H1 (cell line): ENCODE measurements at regions not wholly inside any gene's neighbourhood (a gene's known extent, or its start where the extent isn't known, plus 50 kb on each side); places are given as distances from the start of the nearest gene placed in this dataset.

ENCODE experiments used
- CTCF ChIA-PET: fragments of 300-600 bp; sonication (Branson Sonifier 250); formaldehyde crosslinking; loops from one replicate; lab custom pipeline; 2021; ENCODE audit not compliant: partially characterized antibody; lab: Charles Lee
- POLR2A ChIA-PET: fragments of 300-600 bp; sonication (Branson Sonifier 250); formaldehyde crosslinking; loops from one replicate; lab custom pipeline; 2021; ENCODE audit warnings: inconsistent platforms; ENCODE audit not compliant: partially characterized antibody; lab: Charles Lee
- DNase-seq, 2 experiments: peaks; one replicate each; pipeline versions ENCODE4 v3.0.0 to v3.0.0-alpha.2; 2010 to 2022; ENCODE audit warnings: low spot score in 2 of 2, low read depth in 1 of 2, mixed read lengths in 1 of 2
- FAIRE-seq: peaks from 2 replicates; lab custom pipeline; 2011; peaks lifted over from hg19 to GRCh38; lab: Jason Lieb, UNC
- H2AFZ ChIP-seq: 2 replicates; pipeline ENCODE4 v1.8.1; 2012; ENCODE audit warnings: low read length, inconsistent platforms
- H2AK5ac ChIP-seq: 2 replicates; pipeline ENCODE4 v1.6.1; 2013; ENCODE audit warnings: low read depth, low read length
- H2BK120ac ChIP-seq: replicated peaks from 2 replicates; pipeline ENCODE3; 2013; ENCODE audit warnings: low read depth, low read length, inconsistent platforms
- H2BK12ac ChIP-seq: 2 replicates; pipeline ENCODE4 v1.6.1; 2013; ENCODE audit warnings: low read depth, low read length
- H2BK15ac ChIP-seq: 2 replicates; pipeline ENCODE4 v1.6.1; 2013; ENCODE audit warnings: low read length
- H2BK20ac ChIP-seq: 2 replicates; pipeline ENCODE4 v1.6.1; 2013; ENCODE audit warnings: low read length
- H2BK5ac ChIP-seq: 2 replicates; pipeline ENCODE4 v1.6.1; 2013; ENCODE audit warnings: low read depth, low read length
- H3K14ac ChIP-seq: 2 replicates; pipeline ENCODE4 v1.6.1; 2013; ENCODE audit warnings: inconsistent platforms; ENCODE audit not compliant: insufficient read length
- H3K18ac ChIP-seq: 2 replicates; pipeline ENCODE4 v1.6.1; 2013; ENCODE audit warnings: low read length; ENCODE audit errors: extremely low read depth
- H3K23ac ChIP-seq: 2 replicates; pipeline ENCODE4 v1.6.1; 2013; ENCODE audit warnings: inconsistent platforms; ENCODE audit not compliant: insufficient read length
- H3K23me2 ChIP-seq: 2 replicates; pipeline ENCODE4 v1.6.1; 2013; ENCODE audit warnings: low read depth, low read length
- H3K27ac ChIP-seq: 2 replicates; pipeline ENCODE4 v1.6.1; 2011; ENCODE audit warnings: low read depth, low read length, inconsistent platforms
- H3K27me3 ChIP-seq, 4 experiments: replicated peaks in 1 of 4; 1 replicate in 1 of 4; 2 replicates in 3 of 4; pipeline versions ENCODE4 v1.6.1 to v1.8.1; 2011 to 2013; ENCODE audit warnings: low read length in 3 of 4, mild to moderate bottlenecking in 3 of 4, inconsistent platforms in 2 of 4, mixed read lengths in 2 of 4, moderate library complexity in 1 of 4; ENCODE audit not compliant: control insufficient read depth in 3 of 4, insufficient read depth in 3 of 4; ENCODE audit errors: extremely low read depth in 1 of 4
- H3K36me3 ChIP-seq, 4 experiments: 2 replicates each; pipeline versions ENCODE4 v1.6.1 to v1.8.1; 2011 to 2013; ENCODE audit warnings: mild to moderate bottlenecking in 4 of 4, low read length in 3 of 4, moderate library complexity in 2 of 4, control low read depth in 1 of 4, inconsistent platforms in 1 of 4; ENCODE audit not compliant: insufficient read depth in 4 of 4, control insufficient read depth in 2 of 4
- H3K4ac ChIP-seq: replicated peaks from 2 replicates; pipeline ENCODE3; 2013; ENCODE audit warnings: low read length, low read depth, mixed read lengths, inconsistent platforms; ENCODE audit not compliant: insufficient read length
- H3K4me1 ChIP-seq, 4 experiments: replicated peaks in 1 of 4; 1 replicate in 1 of 4; 2 replicates in 3 of 4; pipeline versions ENCODE4 v1.6.1 to v1.8.1; 2011 to 2013; ENCODE audit warnings: low read length in 3 of 4, inconsistent platforms in 2 of 4, mixed read lengths in 1 of 4; ENCODE audit not compliant: insufficient read depth in 4 of 4, control insufficient read depth in 3 of 4
- H3K4me2 ChIP-seq, 2 experiments: 2 replicates each; pipeline versions ENCODE4 v1.6.1 to v1.8.1; 2011 to 2013; ENCODE audit warnings: low read depth in 2 of 2, low read length in 2 of 2, control low read depth in 1 of 2, inconsistent platforms in 1 of 2, mild to moderate bottlenecking in 1 of 2; ENCODE audit not compliant: insufficient read depth in 1 of 2
- H3K4me3 ChIP-seq, 4 experiments: fragments of 200-600, 300-600 bp in 1 of 4; sonication (generic), shearing (Covaris generic), sonication (Bioruptor Twin) in 1 of 4; 2 replicates each; pipeline versions ENCODE4 v1.5.1 to v1.8.1; 2011 to 2016; ENCODE audit warnings: low read length in 4 of 4, low read depth in 3 of 4, control low read depth in 2 of 4, inconsistent platforms in 2 of 4, mild to moderate bottlenecking in 2 of 4, mixed read lengths in 1 of 4, moderate library complexity in 1 of 4; ENCODE audit not compliant: insufficient read depth in 2 of 4; ENCODE audit errors: extremely low read depth in 1 of 4
- H3K56ac ChIP-seq: replicated peaks from 2 replicates; pipeline ENCODE3; 2013; ENCODE audit warnings: low read depth, mild to moderate bottlenecking, mixed read lengths, low read length, inconsistent platforms; ENCODE audit not compliant: insufficient read length
- H3K79me1 ChIP-seq: 2 replicates; pipeline ENCODE4 v1.6.1; 2013; ENCODE audit warnings: low read depth, low read length, control low read depth
- H3K79me2 ChIP-seq, 2 experiments: 2 replicates each; pipeline versions ENCODE4 v1.6.1 to v1.8.1; 2012 to 2013; ENCODE audit warnings: low read length in 2 of 2, mild to moderate bottlenecking in 2 of 2, inconsistent platforms in 1 of 2; ENCODE audit not compliant: insufficient read depth in 2 of 2, control insufficient read depth in 1 of 2
- H3K9ac ChIP-seq, 4 experiments: replicated peaks in 1 of 4; 1 replicate in 1 of 4; 2 replicates in 3 of 4; pipeline versions ENCODE4 v1.6.1 to v1.8.1; 2011 to 2013; ENCODE audit warnings: low read depth in 3 of 4, low read length in 3 of 4, control low read depth in 2 of 4, mild to moderate bottlenecking in 2 of 4, moderate library complexity in 2 of 4, inconsistent platforms in 1 of 4; ENCODE audit errors: extremely low read depth in 1 of 4
- H3K9me3 ChIP-seq, 2 experiments: 2 replicates each; pipeline versions ENCODE4 v1.6.1 to v1.8.1; 2012 to 2013; ENCODE audit warnings: mild to moderate bottlenecking in 2 of 2, moderate library complexity in 2 of 2, control low read depth in 1 of 2, inconsistent platforms in 1 of 2, low read depth in 1 of 2, low read length in 1 of 2, mixed read lengths in 1 of 2; ENCODE audit not compliant: insufficient read depth in 2 of 2
- H4K20me1 ChIP-seq, 2 experiments: replicated peaks in 1 of 2; 2 replicates each; pipeline versions ENCODE3 to v1.8.1; 2011 to 2013; ENCODE audit warnings: inconsistent platforms in 2 of 2, low read length in 2 of 2, mild to moderate bottlenecking in 1 of 2; ENCODE audit not compliant: insufficient read depth in 2 of 2, control insufficient read depth in 1 of 2
- H4K5ac ChIP-seq: 2 replicates; pipeline ENCODE4 v1.6.1; 2013; ENCODE audit warnings: low read length, low read depth, mixed read lengths, inconsistent platforms; ENCODE audit not compliant: insufficient read length
- H4K8ac ChIP-seq: 2 replicates; pipeline ENCODE4 v1.8.0; 2013; ENCODE audit warnings: mild to moderate bottlenecking, moderate library complexity, low read length, inconsistent platforms; ENCODE audit not compliant: insufficient read depth; ENCODE audit errors: extremely low read depth
- H4K91ac ChIP-seq: replicated peaks from 2 replicates; pipeline ENCODE3; 2013; ENCODE audit warnings: low read length, mixed read lengths, inconsistent platforms; ENCODE audit not compliant: insufficient read length
- E2F6 ChIP-seq: IDR thresholded peaks from 2 replicates; pipeline ENCODE4 v1.6.1; 2012; ENCODE audit warnings: inconsistent platforms
- EP300 ChIP-seq, 2 experiments: IDR thresholded peaks; 1 replicate in 1 of 2; 2 replicates in 1 of 2; pipeline ENCODE4 v1.6.1; 2011 to 2012; ENCODE audit warnings: low read depth in 2 of 2, low read length in 2 of 2, mild to moderate bottlenecking in 2 of 2, borderline replicate concordance in 1 of 2, inconsistent platforms in 1 of 2, moderate library complexity in 1 of 2
- JUND ChIP-seq: IDR thresholded peaks from 2 replicates; pipeline ENCODE4 v1.6.1; 2011; ENCODE audit warnings: mild to moderate bottlenecking, improper control_type of control experiment, low read length
- KDM4A ChIP-seq: IDR thresholded peaks from one replicate; pipeline ENCODE4 v1.7.1; 2012; ENCODE audit warnings: low read depth, mild to moderate bottlenecking, moderate library complexity, low read length, inconsistent platforms; ENCODE audit not compliant: severe bottlenecking
- NRF1 ChIP-seq: IDR thresholded peaks from 2 replicates; pipeline ENCODE4 v1.6.1; 2011; ENCODE audit warnings: mild to moderate bottlenecking, low read depth, low read length, improper control_type of control experiment
- POLR2A ChIP-seq, 2 experiments: IDR thresholded peaks; 1 replicate in 1 of 2; 2 replicates in 1 of 2; pipeline ENCODE4 v1.6.1; 2011; ENCODE audit warnings: low read depth in 2 of 2, low read length in 2 of 2, mild to moderate bottlenecking in 2 of 2; ENCODE audit errors: control extremely low read depth in 1 of 2
- RFX5 ChIP-seq: IDR thresholded peaks from 2 replicates; pipeline ENCODE4 v1.6.1; 2011; ENCODE audit warnings: low read depth, low read length, improper control_type of control experiment, borderline replicate concordance
- SIN3A ChIP-seq, 2 experiments: IDR thresholded peaks in 1 of 2; conservative IDR thresholded peaks in 1 of 2; 2 replicates each; pipeline ENCODE4 v1.6.1; 2011 to 2012; ENCODE audit warnings: low read length in 2 of 2, improper control_type of control experiment in 1 of 2, low read depth in 1 of 2, mild to moderate bottlenecking in 1 of 2
- SIX5 ChIP-seq: IDR thresholded peaks from 2 replicates; pipeline ENCODE4 v1.6.1; 2011; ENCODE audit warnings: mild to moderate bottlenecking, low read depth, low read length
- SP1 ChIP-seq: IDR thresholded peaks from 2 replicates; pipeline ENCODE4 v1.6.1; 2011; ENCODE audit warnings: low read depth, low read length
- USF2 ChIP-seq: IDR thresholded peaks from 2 replicates; pipeline ENCODE4 v1.6.1; 2011; ENCODE audit warnings: low read length, improper control_type of control experiment
- WGBS, 2 experiments: shearing (Covaris generic) in 1 of 2; methylation state at CpG; one replicate each; pipeline versions ENCODE4 v1.1.6 to v1.1.7; 2013 to 2015; ENCODE audit warnings: low lambda C conversion rate in 2 of 2, mixed read lengths in 2 of 2, inconsistent platforms in 1 of 2, low coverage in 1 of 2, missing lambda C conversion rate in 1 of 2; ENCODE audit not compliant: insufficient replicate concordance in 2 of 2, insufficient coverage in 1 of 2, insufficient read length in 1 of 2; ENCODE audit errors: extremely low coverage in 1 of 2, missing lambda C conversion rate in 1 of 2; 5-methylcytosine and 5-hydroxymethylcytosine counted together

GRCh38 chr3:184457329-184457728 lies 77.5 kb downstream of the CHRD start:
- ChIA-PET POLR2A (no interaction called here), CTCF (interaction anchor here (1.0 to 7.0 kb wide), 4 partner anchors 10 to 344 kb away, joined by 3 to 63 read pairs (median 5); no protein-coding TSS in a partner anchor)
- Histone ChIP-seq H3K79me2 (no peaks in the 10 kb centered on the region), H4K8ac (no peak overlapping the region), H3K56ac (no peak overlapping the region), H4K91ac (no peak overlapping the region), H3K4me2 (no peak overlapping the region), H3K23me2 (no peaks in the 10 kb centered on the region; the same call in 1 of the 2 replicates), H3K36me3 (no peaks in the 10 kb centered on the region), H4K5ac (no peak overlapping the region), H3K4me1 (no peaks in the 10 kb centered on the region), H2BK15ac (no peak overlapping the region), H2BK5ac (no peak overlapping the region), H2AK5ac (no peak overlapping the region), H2BK20ac (no peak overlapping the region), H4K20me1 (no peaks in the 10 kb centered on the region), H3K4me3 (no peak overlapping the region), H3K18ac (no peak overlapping the region), H3K27ac (no peak overlapping the region), H3K14ac (no peak overlapping the region), H2BK12ac (no peak overlapping the region), H2BK120ac (no peak overlapping the region), H3K9me3 (peaks cover 5 to 8% of the 10 kb centered on the region in 2 experiments; a peak in 1 of 4 replicates), H3K23ac (no peak overlapping the region), H2AFZ (no peak overlapping the region), H3K4ac (no peak overlapping the region), H3K27me3 (no peaks in the 10 kb centered on the region), H3K9ac (no peak overlapping the region), H3K79me1 (no peaks in the 10 kb centered on the region)
- FAIRE-seq (no peak), DNase-seq (no peak)
- WGBS, 2 experiments = 95% methylated on average over 1 of the region's 1 CpG; no CpG with 5 or more reads in 1 of the 2 experiments
- TF ChIP-seq SIN3A (conservative IDR thresholded peaks at IDR 0.05 in 1 of 2, IDR thresholded peaks at IDR 0.05 in 1 of 2; ENCODE audit: low read depth in 1 of 2, low read length in 2 of 2) = no peak
- no peak for TF ChIP-seq JUND
- TF ChIP-seq SP1 = no peak
- TF ChIP-seq E2F6 = no peak
- TF ChIP-seq USF2 = no peak
- no peak for TF ChIP-seq RFX5
- no peak for TF ChIP-seq SIX5
- TF ChIP-seq EP300 (IDR thresholded peaks at IDR 0.05; ENCODE audit: borderline replicate concordance in 1 of 2, low read depth in 2 of 2, low read length in 2 of 2) = no peak
- TF ChIP-seq POLR2A (IDR thresholded peaks at IDR 0.05; ENCODE audit: control extremely low read depth in 1 of 2, low read depth in 2 of 2, low read length in 2 of 2) = no peak
- TF ChIP-seq NRF1 = no peak
- no peak for TF ChIP-seq KDM4A
